ENCODE measurements at regions not wholly inside any gene's neighbourhood (a gene's known extent, or its start where the extent isn't known, plus 50 kb on each side); places are given as distances from the start of the nearest gene placed in this dataset.

- no peak overlapping the region for H3K27ac ChIP-seq
- H3K36me3 ChIP-seq = no peaks in the 10 kb centered on the region
- TF ChIP-seq CTCF (IDR thresholded peaks at IDR 0.05) (no peak), POLR2A (IDR thresholded peaks at IDR 0.05) (no peak)
- H3K27me3 ChIP-seq = no peaks in the 10 kb centered on the region
- no peak for DNase-seq
- H3K4me1 ChIP-seq = no peaks in the 10 kb centered on the region
- no peaks in the 10 kb centered on the region for H3K9me3 ChIP-seq
- H3K4me3 ChIP-seq = no peak overlapping the region
These were observed 216.1 kb upstream of the TLL1 start for GRCh38 chr4:165656829-165657490.

- H3K9me3 ChIP-seq = no peaks in the 10 kb centered on the region
- H3K27ac ChIP-seq = no peak overlapping the region
- no peaks in the 10 kb centered on the region for H3K27me3 ChIP-seq
- H3K4me3 ChIP-seq = no peak overlapping the region
- no peak for TF ChIP-seq CTCF (IDR thresholded peaks at IDR 0.05)
- no peak for TF ChIP-seq POLR2A (IDR thresholded peaks at IDR 0.05)
- H3K4me1 ChIP-seq = no peaks in the 10 kb centered on the region
- DNase-seq = no peak
- no peaks in the 10 kb centered on the region for H3K36me3 ChIP-seq
These were observed 210.7 kb upstream of the TLL1 start for GRCh38 chr4:165662341-165662740.

GRCh38 chr4:165663411-165663810 lies 209.6 kb upstream of the TLL1 start:
- no peaks in the 10 kb centered on the region for H3K27me3 ChIP-seq
- TF ChIP-seq CTCF (IDR thresholded peaks at IDR 0.05) (no peak), POLR2A (IDR thresholded peaks at IDR 0.05) (no peak)
- H3K36me3 ChIP-seq = no peaks in the 10 kb centered on the region
- no peak overlapping the region for H3K27ac ChIP-seq
- H3K4me1 ChIP-seq = no peaks in the 10 kb centered on the region
- H3K9me3 ChIP-seq = no peaks in the 10 kb centered on the region
- no peak overlapping the region for H3K4me3 ChIP-seq
- DNase-seq = no peak

- Histone ChIP-seq H3K36me3 (no peaks in the 10 kb centered on the region), H3K4me3 (no peak overlapping the region), H3K4me1 (no peaks in the 10 kb centered on the region), H3K9me3 (no peaks in the 10 kb centered on the region), H3K27ac (no peak overlapping the region), H3K27me3 (no peaks in the 10 kb centered on the region)
- no peak for TF ChIP-seq POLR2A (IDR thresholded peaks at IDR 0.05)
- no peak for DNase-seq
These were observed 206.2 kb upstream of the TLL1 start for GRCh38 chr4:165666836-165667235.

- no peak overlapping the region for H3K27ac ChIP-seq
- no peak for DNase-seq
- TF ChIP-seq CTCF (IDR thresholded peaks at IDR 0.05) = no peak
- TF ChIP-seq POLR2A (IDR thresholded peaks at IDR 0.05) = no peak
- H3K36me3 ChIP-seq = no peaks in the 10 kb centered on the region
- no peak overlapping the region for H3K4me3 ChIP-seq
- no peaks in the 10 kb centered on the region for H3K4me1 ChIP-seq
- no peaks in the 10 kb centered on the region for H3K27me3 ChIP-seq
- no peaks in the 10 kb centered on the region for H3K9me3 ChIP-seq
These were observed 205.1 kb upstream of the TLL1 start for GRCh38 chr4:165667969-165668368.

GRCh38 chr4:165668694-165669093 lies 204.3 kb upstream of the TLL1 start:
- Histone ChIP-seq H3K9me3 (no peaks in the 10 kb centered on the region), H3K4me3 (no peak overlapping the region), H3K27ac (no peak overlapping the region), H3K36me3 (no peaks in the 10 kb centered on the region), H3K27me3 (no peaks in the 10 kb centered on the region), H3K4me1 (no peaks in the 10 kb centered on the region)
- DNase-seq = no peak
- TF ChIP-seq POLR2A (IDR thresholded peaks at IDR 0.05) = no peak
- no peak for TF ChIP-seq CTCF (IDR thresholded peaks at IDR 0.05)

Data from Peyer's patch (tissue), 4 donors.